Lung microvascular endothelial cell (primary cell): ENCODE measurements at regions not wholly inside any gene's neighbourhood (a gene's known extent, or its start where the extent isn't known, plus 50 kb on each side); places are given as distances from the start of the nearest gene placed in this dataset.
"Not testable (repeated sequence)": the region's sequence is repeated elsewhere in the genome, so short reads cannot be mapped to it uniquely, and the experiment has no call there.

Experiments
- DNase-seq, 2 donors: peaks; one replicate each; pipeline versions ENCODE4 v3.0.0 to v3.0.0-alpha.2; 2010; ENCODE audit warnings: low read depth in 2 of 2

DNA sequence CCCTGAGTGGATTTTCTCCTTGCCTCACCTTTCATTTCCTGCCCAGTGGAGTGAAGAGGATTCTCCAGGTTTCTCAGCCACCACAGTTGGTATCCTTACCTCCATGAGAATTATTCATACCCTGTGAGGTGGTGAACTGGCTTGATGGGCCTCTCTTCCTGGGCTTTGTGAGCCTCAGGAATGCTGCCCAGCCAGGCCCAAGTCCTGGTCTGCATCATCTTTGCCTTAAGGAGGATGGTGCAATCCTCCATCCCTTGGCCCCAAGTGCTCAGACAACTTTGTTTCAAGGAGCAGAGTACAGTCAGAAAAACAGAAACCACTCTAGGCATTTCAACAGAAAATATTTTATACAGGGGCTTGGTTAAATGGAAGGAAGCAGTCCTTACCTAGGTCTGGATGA, 114.2 kb upstream of the CADM1 start:
- DNase-seq: no peak

DNA sequence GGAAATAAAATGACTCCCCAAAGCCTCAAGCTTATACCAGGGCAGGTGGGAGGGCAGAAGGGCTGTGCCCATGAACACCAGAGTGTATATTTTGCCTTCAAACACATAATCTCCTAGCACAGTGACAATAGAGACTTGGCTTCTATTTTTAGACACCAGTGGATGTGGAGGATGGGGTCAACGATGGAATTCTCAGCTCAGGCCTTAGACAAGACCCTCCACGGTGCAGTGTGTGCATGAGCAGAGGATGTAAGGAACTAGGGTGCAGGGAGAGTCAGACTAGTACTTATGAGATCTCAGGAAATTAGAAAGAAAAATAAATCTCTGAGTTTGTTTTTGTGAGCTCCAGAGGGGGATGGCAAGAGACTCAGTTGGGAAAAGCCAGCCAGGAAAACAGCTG, 113.6 kb upstream of the CADM1 start:
- no peak for DNase-seq

DNA sequence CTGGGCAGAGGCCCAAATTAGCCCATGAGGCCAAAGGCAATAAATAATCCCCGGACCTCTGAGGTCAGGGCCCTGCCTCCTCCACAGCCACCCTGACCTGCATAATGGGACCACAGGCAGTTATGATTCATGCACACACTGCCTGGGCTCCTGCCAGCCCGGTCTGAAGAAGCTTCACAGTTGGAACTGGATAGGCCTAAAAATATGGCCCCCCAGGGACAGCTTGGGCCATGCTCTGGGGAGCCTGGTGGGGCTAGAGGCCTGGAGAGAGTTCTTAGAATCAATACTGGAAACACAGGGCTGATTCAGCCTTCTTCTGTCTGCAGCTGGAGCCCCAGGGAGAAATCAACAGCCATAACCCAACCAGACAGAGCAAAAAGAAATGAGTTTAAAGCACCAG, 112.8 kb upstream of the CADM1 start:
- no peak for DNase-seq

DNA sequence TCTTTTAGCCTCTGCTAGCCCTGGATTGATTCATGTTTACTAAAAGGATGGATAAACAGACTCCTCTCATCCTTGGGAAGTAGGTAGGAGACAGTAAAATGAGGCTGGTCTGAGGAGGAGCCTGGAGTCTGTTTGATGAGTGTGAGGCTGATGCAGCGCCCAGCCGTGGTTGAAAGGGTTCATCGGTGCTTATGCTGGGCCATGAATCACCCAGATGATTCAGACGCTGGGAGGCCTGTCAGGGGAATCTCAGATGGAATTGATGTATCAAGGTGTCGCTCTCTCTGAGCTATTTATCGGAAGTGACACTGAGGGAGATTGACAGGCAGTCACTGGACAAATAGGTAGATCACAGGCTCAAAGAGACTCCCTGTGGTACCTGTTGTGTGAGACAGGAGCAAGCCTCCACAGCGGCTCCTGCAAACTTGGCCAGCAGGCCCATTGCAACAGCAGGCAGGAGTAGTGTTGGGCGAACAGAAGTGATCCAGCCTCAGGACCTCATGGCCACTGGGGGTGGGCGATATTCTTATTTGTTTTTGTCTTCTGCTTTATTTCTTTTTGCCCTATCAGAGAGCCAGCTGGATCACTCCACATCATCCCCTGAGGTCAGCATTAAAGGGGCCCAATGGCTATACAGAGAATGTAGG, 109.9 kb upstream of the CADM1 start:
- DNase-seq: no peak

DNA sequence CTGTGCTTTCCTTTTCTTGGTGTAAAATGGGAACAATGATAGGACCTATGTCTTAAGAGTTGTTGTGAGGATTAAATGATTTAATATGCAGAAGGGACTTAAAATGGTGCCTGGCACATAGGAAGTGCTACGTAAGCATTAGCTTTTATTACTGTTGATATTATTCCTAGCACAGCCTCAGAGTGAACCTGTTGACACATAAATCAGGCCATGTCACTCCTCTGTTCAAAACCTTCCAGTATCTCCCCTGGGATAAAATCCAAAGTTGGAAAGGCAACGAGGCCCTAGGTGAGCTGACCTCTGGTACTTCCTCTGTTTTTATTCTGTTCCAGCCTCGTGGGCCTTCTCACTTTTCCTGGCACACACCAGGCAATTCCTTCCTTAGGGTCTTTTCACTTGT, 108.8 kb upstream of the CADM1 start:
- no peak for DNase-seq

DNA sequence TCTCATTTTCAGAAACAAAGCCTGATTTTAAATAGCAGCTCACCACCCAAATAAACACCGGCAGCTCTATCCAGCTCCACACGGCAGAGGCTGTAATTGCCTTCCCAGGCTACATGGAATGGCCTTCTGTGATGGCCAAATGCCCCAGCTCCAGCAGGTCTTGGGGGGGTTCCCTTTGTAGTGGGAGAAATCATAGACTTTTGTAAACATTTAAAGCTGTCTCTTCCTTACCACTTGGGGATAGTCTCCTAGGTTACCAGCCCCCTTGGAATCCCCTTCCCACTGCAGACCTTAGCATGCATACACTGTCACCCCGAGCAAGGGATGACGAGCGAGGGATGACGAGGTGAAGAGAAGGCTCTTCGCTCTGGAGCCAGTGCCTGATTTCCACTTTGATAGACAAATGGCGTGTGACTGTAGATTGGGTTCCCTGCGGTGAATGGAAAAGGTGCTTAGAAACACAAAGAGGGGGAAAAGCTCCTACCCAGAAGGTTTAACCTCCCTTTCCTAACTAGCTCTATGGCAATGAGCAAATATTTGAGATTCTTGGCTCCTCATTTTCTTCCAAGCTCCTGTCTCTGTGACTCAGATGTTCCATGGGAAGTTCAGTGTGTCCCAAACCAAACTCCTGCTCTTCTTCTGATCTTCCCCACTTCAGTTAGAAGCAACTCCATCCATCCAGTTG, 108.0 kb upstream of the CADM1 start:
- no peak for DNase-seq

DNA sequence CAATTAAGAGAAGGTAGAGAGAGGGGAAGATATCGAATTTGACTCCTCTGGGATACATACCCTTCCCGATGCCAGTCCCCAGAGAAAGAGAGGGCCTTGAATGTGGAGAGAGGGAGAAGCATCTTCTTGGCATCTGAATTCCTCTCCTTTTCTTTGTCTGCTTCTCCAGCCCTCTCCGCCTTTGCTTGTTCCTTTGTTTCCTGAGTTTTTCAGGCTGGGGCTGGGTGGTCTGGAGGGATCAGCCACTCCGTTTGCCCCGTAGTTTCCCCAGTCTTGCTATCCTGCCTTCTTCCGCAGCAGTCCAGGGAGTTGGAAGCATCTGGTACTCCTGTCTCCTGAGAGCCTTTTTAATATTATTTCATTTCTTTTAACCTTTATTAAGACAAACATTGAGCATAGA, 107.1 kb upstream of the CADM1 start:
- no peak for DNase-seq

DNA sequence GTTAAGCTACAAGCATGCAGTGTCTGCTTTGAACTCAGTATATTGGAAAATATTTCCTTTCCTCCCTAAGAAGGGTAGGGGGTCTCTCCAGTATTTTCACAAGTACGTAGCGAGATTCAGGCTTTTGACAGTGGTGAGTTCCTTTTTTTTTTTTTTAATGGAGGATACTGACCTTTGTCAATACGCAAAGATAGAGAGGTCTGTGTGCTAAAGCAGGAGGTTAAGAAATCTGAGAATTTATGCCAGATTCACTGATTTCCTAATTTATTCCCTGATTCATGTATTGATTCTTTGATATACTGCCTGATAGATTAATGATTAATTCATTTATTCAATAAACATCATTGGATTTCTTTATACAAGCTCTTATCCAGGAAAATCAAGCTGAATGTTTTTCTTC, 106.7 kb upstream of the CADM1 start:
- DNase-seq: no peak

DNA sequence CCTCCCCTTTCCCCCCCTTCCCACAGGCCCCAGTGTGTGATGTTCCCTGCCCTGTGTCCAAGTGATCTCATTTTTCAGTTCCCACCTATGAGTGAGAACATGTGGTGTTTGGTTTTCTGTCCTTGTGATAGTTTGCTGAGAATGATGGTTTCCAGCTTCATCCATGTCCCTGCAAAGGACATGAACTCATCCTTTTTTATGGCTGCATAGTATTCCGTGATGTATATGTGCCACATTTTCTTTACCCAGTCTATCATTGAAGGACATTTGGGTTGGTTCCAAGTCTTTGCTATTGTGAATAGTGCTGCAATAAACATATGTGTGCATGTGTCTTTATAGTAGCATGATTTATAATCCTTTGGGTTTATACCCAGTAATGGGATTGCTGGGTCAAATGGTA, 106.0 kb upstream of the CADM1 start:
- DNase-seq: not testable (repeated sequence)

DNA sequence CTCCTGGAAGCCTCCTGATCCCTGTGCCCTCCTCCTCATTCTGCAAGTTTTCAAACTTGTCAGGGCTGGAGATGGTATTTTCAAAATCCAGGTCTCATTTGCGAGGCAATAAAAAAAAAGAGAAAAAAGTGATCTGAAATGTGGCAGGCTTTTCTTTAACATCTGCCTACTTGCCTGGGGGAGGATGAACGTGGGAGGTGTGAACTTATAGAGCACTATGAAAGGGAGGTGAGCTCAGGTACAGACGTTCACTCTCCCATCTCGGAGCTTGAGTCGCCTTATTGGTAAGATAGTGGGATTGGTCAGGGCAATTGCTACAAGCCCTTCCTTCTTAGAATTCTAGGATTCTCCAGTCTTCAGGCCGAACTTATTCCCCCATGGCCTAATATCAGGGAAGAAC, 104.8 kb upstream of the CADM1 start:
- DNase-seq: no peak

DNA sequence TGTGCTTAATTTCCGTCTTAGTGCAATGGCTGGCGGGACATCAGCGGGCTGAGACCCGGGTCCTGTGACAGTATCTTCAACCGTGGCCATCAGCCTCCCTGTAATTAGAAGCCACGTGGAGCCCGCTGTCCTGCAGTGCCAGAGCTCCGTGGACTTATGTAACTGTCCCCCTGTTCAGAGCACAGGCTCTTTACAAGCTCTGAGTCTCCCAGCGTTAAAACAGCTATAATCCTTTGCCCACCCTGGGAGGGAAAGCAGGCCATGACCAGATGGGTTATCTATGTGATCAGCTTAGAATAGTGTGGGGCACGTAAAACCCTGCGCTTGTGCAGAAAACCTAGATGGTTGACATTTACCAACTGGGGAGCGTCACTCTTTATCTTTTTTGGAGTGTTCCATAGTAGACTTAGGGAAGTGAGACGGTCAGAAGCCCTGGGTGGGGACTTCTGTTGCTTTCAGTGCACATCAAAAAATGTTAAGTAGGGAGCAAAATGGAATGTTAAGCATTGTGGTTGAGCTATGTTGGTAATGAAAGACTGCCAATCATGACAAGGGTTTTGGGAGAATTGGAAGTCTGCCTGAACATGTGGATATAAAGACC, 103.5 kb upstream of the CADM1 start:
- DNase-seq: no peak

DNA sequence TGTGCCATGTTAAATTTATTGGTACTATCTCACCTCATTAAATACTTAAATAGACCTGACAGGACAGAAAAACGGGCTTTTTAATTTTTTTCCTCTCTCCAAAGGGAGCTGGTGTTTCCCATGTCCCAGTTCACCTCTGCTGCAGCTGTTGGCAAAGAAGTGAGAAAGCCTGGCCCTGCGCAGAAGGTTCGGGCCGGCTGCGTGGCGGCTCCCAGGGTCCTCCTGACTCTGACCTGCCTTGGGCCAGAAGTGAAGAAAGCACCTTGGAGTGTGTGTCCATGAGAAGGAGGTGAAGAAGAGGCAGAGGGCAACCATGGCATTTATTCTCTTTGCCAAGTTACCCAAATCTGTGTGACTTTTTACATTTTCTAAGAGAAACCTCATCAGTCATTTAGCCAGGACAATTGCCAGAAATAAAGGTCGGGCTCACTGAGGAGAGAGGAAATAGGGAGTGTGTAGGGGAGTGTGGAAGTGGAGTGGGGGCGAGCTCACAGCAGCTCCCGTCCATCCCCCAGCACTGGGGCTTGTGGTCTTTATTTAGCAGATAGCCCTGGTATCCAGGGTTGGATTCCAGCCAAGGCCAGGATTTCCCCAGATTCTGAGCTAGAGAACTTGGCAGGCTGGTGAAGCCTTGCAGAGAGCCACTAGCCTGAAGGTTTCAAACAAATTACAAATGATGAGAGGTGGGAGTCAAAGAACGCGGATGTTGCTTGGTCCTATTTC, 102.4 kb upstream of the CADM1 start:
- DNase-seq: peak in 1 of 2 donors; percentile 70

DNA sequence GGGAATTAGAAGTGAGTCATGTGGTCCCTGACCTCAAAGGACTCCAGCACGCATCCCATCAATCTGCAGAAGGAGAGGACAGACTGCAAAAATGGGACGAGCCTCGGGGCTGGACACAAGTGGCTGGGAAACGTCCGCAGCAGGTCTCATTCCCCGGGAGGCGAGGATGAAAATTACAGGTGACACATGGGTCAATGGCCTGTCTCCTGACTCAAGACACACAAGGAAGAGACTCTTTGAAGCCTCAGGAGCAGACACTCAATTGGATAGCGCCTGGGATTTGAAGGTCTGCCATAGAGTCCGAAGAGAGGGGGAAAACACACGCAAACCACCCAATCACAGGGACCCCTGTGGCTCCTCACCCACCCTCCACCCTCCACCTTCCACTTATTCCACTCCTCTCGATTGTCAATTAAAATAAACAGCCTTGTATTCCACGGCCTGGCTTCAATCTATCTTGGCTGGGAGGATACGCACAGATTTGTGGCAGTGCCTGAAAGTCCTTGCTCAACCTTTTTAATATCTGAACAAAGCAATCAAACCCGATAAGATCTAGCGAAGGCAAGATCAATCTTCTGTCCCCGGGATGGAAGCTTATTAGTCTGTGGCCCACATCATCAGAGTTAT, 101.8 kb upstream of the CADM1 start:
- no peak for DNase-seq

DNA sequence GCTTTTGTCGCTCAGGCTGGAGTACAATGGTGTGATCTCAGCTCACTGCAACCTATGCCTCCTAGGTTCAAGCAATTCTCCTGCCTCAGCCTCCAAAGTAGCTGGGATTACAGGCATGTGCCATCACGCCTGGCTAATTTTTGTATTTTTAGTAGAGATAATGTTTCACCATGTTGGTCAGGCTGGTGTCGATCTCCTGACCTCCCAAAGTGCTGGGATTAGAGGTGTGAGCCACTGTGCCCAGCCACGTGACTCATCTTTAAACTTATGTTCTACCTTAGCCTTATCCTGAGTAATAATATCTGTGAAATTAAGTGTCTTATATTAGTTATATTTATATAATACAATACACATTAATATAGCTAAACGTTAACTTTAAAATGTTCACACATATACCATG, 101.2 kb upstream of the CADM1 start:
- not testable (repeated sequence) for DNase-seq

DNA sequence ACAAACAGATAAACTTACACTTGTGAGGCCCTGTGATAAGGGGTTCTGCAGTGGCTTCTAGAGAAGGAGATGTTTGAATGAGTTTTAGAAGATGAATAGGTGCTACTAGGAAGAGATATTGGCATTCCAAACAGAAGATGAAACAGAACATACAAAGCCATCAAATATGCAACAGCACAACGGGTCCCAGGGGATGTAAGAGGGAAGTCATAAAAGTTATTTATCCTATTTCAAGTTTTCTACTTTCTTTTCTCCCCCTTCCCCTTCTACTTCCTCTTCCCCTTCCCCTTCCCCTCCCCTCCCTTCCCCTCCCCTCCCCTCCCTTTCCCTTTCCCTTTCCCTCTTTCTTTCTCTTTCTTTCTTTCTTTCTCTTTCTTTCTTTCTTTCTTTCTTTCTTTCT, 94.9 kb upstream of the CADM1 start:
- DNase-seq: no peak

DNA sequence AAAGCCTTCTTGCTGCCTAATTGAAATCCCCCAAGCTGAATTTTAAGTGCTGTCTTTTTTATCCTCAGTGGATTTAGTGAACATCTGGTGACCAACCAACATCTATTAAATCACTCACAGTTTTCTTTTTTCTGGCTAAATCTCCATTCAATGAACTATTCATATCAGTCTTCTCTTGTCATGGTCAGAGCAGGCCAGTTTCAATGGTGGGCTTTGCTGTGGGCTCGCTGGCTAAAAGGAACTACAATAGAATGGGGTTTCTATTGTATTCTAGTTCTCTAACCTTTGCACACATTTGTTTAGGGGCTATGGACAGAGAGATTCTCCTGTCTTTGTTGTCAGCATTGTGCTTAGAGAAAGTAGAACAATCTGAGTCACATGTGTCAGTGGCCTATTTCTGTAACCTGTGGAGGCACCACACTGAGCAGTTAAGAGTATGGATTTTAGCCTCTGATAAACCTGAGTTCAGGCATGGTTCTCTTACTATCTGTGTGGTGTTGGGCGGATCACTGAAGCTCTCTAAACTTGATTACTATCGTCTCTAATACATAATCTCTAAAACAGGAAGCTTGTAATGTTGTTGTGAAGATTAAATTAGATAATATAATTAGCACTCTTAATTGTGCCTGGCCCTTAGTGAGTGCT, 94.2 kb upstream of the CADM1 start:
- DNase-seq: no peak

DNA sequence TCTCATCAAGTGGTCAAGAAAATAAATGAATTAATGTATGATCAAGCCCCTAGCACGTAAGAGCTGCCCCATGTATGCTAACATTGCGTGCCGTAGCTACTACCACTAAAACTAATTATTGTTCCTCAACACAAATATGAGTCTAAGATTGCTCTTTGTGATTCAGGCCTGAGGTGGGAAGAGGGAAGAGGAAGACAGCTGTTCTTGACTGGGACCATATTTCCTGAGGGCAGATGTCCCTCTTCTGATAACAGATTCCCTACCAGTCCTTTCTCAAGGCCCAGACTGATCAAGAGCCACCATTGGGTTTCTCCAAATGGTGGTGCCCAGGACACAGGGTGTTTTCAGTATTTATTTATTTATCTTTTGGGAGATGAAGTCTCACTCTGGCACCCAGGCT, 87.2 kb upstream of the CADM1 start:
- no peak for DNase-seq

DNA sequence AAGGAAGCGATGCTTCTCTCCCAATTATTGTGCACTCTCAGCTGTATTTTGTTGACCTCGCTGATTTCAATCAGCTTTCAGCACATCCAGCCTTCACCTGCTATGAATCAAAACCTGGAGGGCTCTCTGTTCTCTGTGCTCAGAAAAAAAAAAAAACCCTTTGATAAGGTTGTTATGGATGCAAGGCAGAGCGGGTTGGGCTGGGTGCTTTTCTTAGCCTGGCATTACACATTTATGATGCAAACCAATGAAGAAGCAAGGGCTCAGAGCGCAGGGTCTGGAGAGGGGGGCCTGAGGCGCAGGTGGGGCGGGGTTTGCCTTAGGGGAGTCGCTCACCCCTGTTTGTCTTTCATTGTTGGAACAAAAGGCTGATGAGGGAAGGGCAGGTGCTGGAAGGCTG, 86.0 kb upstream of the CADM1 start:
- no peak for DNase-seq

DNA sequence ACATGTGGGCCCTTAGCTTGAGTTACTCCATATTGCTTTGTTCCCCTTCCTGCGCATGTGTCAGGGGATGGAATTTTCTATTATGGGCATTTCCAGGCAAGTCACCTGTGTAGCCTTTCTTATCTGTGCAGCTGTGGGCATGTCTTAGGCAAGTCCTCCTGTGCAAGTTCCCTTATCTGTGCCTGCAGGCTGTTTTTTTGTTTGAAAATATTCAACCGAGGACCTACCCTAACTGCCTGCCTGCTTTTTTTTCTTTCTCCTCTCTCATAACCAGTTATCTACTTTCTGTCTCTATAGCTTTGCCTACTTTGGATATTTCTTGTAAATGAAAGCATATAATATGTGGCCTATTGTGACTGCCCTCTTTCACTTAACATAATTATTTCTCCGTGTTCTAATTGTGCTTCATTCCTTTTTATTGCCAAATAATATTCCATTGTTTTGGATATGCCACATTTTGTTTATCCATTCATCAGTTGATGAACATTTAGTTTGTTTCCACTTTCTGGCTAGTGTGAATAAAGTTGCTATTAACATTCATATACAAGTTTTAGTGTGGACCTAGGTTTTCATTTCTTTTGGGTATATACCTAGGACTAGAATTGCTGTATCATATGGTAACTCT, 83.6 kb upstream of the CADM1 start:
- DNase-seq: no peak

DNA sequence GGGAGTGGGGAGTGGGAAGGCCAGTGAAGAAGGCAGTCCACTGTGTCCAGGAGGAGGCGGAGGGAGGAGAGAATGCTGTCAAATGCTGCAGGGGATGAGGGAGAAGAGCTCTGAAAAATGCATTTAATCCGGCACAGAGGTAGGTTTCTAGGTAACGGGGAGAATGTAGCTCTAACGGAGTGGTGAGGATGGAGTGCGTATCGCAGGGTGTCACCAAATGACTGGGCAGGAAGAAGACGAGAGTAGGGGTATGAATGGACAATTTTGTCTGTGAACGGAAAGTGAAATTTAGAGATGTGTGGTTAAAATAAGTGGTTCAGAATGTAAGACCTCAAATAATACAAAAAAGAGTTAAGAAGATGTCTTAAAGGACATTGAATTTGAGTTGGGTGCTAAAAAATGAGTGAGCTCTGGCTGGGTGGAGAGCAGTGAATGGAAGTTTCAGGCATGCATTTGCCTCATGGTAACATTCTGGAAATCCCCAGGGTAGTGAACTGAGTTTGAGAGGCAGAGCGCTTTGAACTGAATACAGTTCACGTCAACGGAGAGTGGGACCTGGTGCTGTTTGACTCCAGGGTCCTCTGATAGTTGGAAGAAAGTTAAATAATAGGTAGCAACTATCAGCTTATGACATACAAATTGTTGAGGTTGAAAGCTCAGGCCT, 81.3 kb upstream of the CADM1 start:
- no peak for DNase-seq
